DND-41 (cell line): ENCODE measurements at regions not wholly inside any gene's neighbourhood (a gene's known extent, or its start where the extent isn't known, plus 50 kb on each side); places are given as distances from the start of the nearest gene placed in this dataset.

Experiments used
- CTCF ChIP-seq: IDR thresholded peaks from 2 replicates; pipeline ENCODE4 v1.5.1; 2012; ENCODE audit warnings: borderline replicate concordance, low read length, moderate library complexity, mild to moderate bottlenecking; ENCODE audit not compliant: poor library complexity, severe bottlenecking; ENCODE audit errors: extremely low read depth
- EZH2 ChIP-seq: IDR thresholded peaks from 3 replicates; pipeline ENCODE4 v1.6.1; 2012; ENCODE audit warnings: borderline replicate concordance, low read depth, mild to moderate bottlenecking, moderate library complexity, low read length, inconsistent platforms; ENCODE audit not compliant: severe bottlenecking

GRCh38 chr1:38126970-38127369 is 80.4 kb upstream of the POU3F1 start:
- no peak for TF ChIP-seq EZH2
- no peak for TF ChIP-seq CTCF
